AG09309 (cell line): ENCODE measurements at regions not wholly inside any gene's neighbourhood (a gene's known extent, or its start where the extent isn't known, plus 50 kb on each side); places are given as distances from the start of the nearest gene placed in this dataset.

Source experiments
- DNase-seq: peaks from one replicate; pipeline ENCODE4 v3.0.0-alpha.2; 2010; ENCODE audit warnings: low read depth
- H3K4me3 ChIP-seq: 2 replicates; pipeline ENCODE4 v1.5.1; 2011; ENCODE audit warnings: mild to moderate bottlenecking, low read depth, low read length, moderate library complexity; ENCODE audit not compliant: control insufficient read depth
- TF ChIP-seq, protein P1 (sequence below): IDR thresholded peaks from 2 replicates; pipeline ENCODE4 v1.5.1; 2011; ENCODE audit warnings: mild to moderate bottlenecking, low read depth, low read length, inconsistent platforms; ENCODE audit not compliant: insufficient read depth, control insufficient read depth; ENCODE audit errors: missing control alignments

- H3K4me3 ChIP-seq = no peak overlapping the region
- no peak for DNase-seq
- TF ChIP-seq, protein P1, sequence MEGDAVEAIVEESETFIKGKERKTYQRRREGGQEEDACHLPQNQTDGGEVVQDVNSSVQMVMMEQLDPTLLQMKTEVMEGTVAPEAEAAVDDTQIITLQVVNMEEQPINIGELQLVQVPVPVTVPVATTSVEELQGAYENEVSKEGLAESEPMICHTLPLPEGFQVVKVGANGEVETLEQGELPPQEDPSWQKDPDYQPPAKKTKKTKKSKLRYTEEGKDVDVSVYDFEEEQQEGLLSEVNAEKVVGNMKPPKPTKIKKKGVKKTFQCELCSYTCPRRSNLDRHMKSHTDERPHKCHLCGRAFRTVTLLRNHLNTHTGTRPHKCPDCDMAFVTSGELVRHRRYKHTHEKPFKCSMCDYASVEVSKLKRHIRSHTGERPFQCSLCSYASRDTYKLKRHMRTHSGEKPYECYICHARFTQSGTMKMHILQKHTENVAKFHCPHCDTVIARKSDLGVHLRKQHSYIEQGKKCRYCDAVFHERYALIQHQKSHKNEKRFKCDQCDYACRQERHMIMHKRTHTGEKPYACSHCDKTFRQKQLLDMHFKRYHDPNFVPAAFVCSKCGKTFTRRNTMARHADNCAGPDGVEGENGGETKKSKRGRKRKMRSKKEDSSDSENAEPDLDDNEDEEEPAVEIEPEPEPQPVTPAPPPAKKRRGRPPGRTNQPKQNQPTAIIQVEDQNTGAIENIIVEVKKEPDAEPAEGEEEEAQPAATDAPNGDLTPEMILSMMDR = no peak
Observed at GRCh38 chr10:56258991-56259390, 102.1 kb downstream of the ZWINT start.

DNA sequence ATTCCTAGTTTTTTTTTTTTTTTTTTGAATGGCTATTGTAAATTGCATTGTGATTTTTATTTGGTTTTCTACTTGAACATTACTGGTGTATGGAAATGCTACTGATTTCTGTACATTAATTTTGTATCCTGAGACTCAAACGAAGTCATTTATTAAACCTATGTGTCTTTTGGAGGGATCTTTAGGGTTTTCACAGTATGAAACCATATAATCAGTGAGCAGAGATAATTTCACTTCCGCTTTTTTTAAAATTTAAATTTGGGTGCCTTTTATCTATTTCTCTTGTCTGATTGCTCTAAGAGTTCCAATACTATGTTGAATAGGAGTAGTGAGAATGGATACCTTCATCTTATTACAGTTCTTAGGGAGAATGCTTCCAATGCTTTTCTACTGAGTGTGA is 102.7 kb downstream of the ZWINT start:
- TF ChIP-seq, protein P1 = no peak

DNA sequence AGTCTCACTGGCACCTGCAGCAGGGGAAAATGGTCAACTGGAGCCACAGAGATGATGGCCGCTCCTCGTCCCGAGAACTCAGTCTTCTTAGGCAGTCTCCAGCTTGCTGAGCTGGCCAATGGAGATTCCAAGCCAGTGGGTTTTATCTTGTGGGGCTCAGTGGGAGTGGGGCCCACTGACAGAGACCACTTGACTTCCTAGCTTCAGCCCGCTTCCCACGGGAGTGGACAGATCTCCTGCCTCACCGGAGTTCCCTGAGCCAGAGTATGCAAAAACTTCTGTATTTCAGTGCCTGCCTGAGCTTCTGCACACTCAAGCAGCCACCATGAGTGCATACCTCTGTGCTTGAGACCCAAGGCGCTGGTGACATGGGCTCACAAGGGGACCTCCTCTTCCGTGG is 105.8 kb downstream of the ZWINT start:
- DNase-seq = no peak
- no peak overlapping the region for H3K4me3 ChIP-seq
- TF ChIP-seq, protein P1 = no peak

More for the DNA sequence above, 102.7 kb downstream of the ZWINT start:
- no peak overlapping the region for H3K4me3 ChIP-seq
- DNase-seq = no peak

DNA sequence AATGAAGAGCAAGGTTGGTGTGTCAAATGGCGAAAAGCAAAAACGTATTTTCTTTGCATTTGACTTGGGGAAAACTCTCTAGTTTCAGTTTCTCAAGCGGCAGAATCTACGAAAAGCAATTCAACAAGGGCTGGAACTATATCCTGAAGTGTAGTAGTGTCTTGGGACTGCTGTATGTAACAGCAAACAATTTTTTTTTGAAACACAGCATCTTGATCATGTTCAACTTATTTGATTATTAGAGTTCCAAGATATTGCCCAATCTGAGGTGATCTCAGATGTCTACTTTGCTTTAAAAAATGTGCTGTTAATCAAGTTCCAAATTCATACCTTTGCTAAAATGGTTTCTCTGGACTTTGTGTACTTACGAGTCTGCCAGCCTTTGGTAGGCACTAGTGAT is 120.6 kb downstream of the ZWINT start:
- H3K4me3 ChIP-seq = no peak overlapping the region
- TF ChIP-seq, protein P1 = no peak
- no peak for DNase-seq

GRCh38 chr10:56231436-56231835 is 129.6 kb downstream of the ZWINT start:
- no peak overlapping the region for H3K4me3 ChIP-seq
- TF ChIP-seq, protein P1 = no peak
- DNase-seq = no peak

DNA sequence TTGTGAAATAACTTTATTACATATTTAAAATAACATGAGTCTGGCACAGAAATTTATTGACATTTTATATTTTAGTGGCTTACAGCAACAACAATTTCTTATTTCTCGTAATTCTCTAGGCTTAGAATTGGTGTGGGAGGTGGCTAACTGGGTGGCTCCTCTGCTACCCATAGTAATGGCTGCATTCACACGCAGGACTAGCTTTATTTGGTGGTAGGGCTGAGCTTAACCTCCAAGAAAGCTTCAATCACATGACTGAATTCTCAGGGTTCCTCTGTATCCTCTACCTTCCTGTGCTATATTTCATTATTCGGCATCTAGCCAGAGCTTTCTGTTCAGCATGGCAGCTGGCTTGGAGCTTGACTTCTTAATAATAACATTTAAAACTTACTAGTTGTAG is 138.8 kb downstream of the ZWINT start:
- no peak for DNase-seq
- TF ChIP-seq, protein P1 = no peak
- no peak overlapping the region for H3K4me3 ChIP-seq

DNA sequence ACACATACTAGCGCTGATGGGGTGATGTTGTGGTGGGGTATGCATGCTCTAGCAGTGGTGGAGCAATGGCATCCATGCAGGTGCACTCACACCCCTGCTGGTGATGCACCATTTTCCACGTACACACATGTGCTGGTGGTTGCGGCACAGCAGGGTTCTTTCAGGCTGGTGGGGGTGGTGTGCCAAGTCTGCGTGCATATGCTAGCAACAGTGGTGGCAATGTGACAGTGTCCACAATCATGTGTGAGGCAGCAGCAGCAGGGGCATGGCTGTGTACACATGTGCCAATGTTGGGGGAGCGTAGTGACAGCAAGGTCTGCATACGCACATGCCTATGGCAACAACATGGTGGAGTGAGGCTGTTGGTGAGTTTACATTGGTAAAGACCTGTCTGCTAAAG is 148.1 kb downstream of the ZWINT start:
- no peak for DNase-seq
- TF ChIP-seq, protein P1 = no peak
- H3K4me3 ChIP-seq = no peak overlapping the region
